ENCODE measurements at regions not wholly inside any gene's neighbourhood (a gene's known extent, or its start where the extent isn't known, plus 50 kb on each side); places are given as distances from the start of the nearest gene placed in this dataset.
"Not testable (repeated sequence)": the region's sequence is repeated elsewhere in the genome, so short reads cannot be mapped to it uniquely, and the experiment has no call there.

DNA sequence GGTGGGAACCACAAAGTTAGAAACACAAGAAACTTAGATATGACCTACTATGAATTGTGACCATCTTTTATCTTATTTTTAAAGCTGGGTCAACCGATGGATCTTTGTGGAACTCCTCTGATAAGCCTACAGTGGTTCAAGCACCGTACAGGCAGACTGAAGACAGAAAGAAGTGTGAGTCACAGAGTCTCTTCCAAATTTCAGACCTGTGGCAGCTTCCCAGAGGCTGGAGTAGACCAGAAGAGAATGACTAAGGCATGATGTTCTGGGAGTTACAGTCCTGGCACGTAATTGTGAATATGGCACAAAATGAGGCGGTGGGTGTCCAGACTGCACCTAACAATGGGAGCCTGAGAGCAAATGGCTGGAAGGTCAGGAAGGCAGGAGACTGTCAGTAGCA lies 70.0 kb downstream of the LMO4 start:
- no peak for DNase-seq

GRCh38 chr1:87399264-87399663 lies 70.6 kb downstream of the LMO4 start:
- DNase-seq, result no peak

DNA sequence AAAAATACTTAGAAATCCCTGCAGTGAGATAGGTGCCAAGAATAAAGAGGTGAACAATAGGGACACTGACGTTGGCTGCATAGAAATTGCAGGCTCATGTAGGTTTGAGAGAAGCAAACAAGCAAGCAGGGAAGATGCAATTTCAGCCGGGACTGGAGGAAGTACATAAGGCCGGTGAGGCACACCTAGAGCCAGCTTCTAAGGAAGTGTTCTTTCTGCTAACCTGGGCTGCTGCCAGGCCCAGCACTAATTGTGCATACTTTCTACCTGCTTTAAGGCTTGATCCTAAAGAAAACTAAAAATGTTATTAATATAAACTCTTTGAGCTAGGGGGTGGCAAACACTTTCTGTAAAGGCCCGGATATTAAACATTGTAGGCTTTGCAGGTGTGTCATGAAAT lies 71.0 kb downstream of the LMO4 start:
- peak; percentile 24 for DNase-seq

GRCh38 chr1:87400813-87401212 lies 72.1 kb downstream of the LMO4 start:
- no peak for DNase-seq

DNA sequence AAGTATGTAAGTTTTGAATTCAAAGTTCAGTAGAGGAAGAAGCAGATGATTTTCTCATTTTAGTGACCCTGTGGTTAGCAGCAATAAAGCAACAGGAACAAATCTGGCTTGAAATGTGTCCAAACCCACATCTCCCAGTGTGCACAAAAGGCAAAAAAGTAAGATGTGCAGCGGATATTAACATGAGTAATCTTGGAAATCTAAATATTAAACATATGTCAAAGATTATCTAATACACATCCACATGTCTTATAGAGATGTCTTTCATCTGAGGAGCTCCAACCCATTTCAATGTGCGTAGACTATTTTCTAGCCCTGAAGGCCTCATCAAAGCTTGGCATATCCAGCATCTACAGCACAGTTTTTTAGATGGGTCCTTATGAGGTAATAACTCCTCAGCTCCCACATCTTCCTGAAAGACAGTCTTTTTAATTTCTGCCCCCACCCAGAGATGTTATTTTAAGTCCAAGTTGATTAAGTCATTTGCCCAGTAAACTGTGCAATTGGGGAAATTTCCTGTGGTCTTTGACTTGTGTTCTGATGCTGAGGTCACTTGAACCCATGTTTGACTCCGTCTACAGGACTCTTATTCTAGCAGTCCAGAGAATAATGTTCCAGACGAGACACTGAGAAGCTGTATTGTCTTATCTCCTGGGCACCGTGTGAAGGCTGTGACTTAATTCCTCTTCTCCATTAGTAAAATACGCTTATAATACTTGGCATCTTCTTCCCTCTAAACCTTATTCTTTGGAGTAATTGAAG lies 73.7 kb downstream of the LMO4 start:
- DNase-seq, result peak; percentile 39

- DNase-seq, result no peak
Observed at GRCh38 chr1:87403061-87403820, 74.6 kb downstream of the LMO4 start.

DNA sequence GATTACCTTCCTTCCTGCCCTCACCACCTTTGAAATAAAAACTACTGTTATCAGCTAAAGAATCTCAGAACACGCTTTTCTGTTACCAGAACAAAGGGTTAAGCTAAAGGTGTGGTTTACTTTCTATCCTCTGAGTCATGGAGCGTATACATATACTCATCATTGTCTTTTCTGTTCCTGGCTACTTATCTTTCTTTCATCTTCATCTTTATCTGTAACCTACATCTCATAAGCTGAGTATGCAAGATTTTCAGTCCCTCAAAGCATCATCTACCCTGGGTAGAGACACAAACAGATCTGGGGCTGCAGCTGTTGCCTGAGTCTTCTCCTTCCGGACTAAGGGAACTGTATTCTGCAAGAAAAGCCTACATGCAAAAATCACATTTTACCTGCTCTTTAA lies 75.6 kb downstream of the LMO4 start:
- DNase-seq, result no peak

- DNase-seq, result no peak
Observed at GRCh38 chr1:87408665-87409248, 80.1 kb downstream of the LMO4 start.

DNA sequence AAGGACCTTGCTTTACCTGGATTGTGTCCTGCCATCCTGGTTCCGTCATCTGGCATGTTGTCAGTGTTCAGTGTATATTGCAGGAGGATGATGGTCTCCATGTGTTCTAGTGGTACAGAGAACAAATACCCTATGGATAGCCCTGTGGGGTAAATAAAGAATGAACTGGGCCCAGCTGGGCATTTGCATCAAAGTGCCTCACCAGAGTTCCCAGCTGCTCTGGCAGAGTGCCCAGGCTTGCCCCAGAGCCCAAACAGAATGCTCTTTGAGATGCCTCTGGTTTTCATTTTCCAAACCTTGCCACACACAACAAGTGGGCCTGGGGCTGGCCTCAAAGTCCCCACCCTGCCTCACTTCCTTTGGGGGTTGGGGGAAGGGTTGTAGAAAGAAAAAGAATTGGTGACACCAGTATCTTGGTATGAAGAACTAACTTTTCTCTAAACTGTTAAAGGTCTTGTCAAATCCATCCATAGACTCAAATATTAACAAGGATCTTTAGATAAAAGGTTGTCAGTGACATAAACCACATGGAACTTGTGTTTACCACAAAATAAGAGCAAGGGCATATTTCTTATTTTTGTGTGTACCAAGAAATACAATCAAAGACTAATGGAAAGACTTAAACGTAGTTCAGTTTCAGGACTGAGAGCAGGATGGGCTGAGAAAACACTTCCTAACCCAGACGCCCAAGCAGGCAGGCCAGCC lies 82.2 kb downstream of the LMO4 start:
- peak; percentile 89 for DNase-seq

GRCh38 chr1:87413846-87414245 lies 85.2 kb downstream of the LMO4 start:
- DNase-seq, result not testable (repeated sequence)

DNA sequence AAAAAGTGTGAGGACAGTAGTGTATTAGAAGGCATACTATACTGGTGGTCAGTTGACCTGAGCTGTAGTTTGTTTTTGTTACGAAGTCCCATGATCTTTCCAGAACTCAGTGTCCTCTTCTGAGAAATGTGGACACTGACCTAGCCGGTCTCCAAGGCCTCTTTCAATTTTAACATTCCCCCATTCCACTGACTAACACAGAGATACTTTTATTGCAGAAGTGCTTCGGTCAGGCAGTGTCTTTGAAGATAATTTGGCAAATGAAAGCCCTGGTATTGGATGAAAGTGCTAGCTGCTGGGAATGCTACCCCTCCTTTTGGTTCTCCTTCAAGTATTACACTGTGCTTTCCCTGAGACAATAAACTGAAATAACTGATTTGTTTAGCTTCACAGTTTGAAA lies 89.4 kb downstream of the LMO4 start:
- no peak for DNase-seq

DNA sequence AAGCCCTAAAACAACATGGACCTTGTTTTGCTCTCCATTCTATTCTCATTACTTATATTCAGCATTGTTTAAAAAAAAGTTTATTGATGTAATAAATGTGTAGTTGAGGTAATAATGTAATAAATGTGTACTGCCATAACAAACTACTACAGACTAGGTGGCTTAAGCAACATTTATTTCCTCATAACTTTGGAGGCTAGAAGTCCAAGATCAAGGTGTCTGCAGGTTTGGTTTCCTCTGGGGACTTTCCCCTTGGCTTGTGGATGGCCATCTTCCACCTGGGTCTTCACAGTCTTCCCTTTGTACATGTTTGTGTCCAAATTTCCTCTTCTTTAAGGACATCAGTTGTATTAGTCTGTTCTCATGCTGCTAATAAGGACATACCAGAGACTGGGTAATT lies 93.1 kb downstream of the LMO4 start:
- DNase-seq, result no peak

DNA sequence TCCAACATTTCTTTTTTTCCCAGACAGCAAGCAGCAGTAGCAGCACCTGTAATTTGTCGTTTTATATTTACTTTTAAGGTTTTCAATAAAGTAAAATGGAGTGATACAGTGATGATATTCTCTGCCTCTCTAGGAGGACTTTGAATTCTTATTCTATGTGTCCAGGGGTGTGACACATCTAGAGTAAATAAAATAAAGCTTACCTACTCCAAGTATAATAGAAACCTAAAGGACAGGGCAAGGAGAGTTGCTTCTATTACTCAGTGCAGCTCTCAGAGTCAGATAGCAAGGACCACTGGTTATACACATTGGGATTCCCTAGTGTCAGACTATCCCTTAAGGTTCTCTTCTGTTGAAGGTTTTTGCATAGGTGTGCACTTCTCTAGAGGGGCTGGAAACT lies 95.9 kb downstream of the LMO4 start:
- DNase-seq, result no peak

- peak; percentile 69 for DNase-seq
Observed at GRCh38 chr1:87426463-87427249, 98.0 kb downstream of the LMO4 start.

- DNase-seq, result no peak
Observed at GRCh38 chr1:87428367-87428766, 99.7 kb downstream of the LMO4 start.

- no peak for DNase-seq
Observed at GRCh38 chr1:87428883-87429282, 100.2 kb downstream of the LMO4 start.

- no peak for DNase-seq
Observed at GRCh38 chr1:87432685-87433084, 104.0 kb downstream of the LMO4 start.

DNA sequence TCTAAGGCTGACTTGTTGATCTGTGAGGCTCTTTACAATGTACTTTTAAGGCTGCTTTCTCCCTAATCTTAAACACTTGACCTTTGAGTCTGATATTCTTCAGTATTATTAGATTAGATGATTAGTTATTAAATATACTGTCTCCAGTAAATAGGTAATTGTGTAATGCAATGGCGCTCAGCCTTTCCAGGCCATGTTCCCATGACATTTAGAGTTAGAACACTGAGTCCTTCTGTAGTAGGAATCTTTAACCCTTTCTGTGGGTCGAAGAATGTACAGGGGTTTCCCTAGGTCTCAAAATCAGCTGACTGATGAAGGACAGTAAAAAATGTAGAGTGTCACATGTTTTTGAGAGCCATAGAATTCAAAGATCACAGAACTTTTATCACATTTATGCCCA lies 104.4 kb downstream of the LMO4 start:
- not testable (repeated sequence) for DNase-seq

GRCh38 chr1:87435484-87435883 lies 106.8 kb downstream of the LMO4 start:
- no peak for DNase-seq

- DNase-seq, result not testable (repeated sequence)
Observed at GRCh38 chr1:87436115-87436514, 107.4 kb downstream of the LMO4 start.

DNA sequence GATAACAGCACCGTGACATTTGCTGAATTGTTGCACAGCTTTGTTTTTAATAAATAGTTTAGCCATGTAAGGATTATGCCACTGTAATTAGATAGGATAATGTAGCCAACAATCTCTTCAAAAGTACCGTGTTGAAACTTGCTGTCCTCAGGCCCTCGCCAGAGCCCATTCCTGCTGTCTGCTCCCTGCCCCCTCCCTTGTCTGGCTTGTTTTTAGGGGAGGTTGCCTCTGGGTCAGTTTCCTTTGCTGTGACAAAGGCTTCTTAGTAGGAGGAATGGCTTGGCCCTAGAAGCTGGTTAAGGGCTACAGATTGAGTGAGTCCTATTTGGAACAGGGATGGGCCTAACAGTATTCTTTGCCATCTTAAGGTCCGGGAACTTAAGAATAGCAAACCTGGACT lies 107.9 kb downstream of the LMO4 start:
- no peak for DNase-seq

All from tongue (tissue), 1 donor.